ENCODE measurements at regions not wholly inside any gene's neighbourhood (a gene's known extent, or its start where the extent isn't known, plus 50 kb on each side); places are given as distances from the start of the nearest gene placed in this dataset.
"Not testable (repeated sequence)": the region's sequence is repeated elsewhere in the genome, so short reads cannot be mapped to it uniquely, and the experiment has no call there.

DNA sequence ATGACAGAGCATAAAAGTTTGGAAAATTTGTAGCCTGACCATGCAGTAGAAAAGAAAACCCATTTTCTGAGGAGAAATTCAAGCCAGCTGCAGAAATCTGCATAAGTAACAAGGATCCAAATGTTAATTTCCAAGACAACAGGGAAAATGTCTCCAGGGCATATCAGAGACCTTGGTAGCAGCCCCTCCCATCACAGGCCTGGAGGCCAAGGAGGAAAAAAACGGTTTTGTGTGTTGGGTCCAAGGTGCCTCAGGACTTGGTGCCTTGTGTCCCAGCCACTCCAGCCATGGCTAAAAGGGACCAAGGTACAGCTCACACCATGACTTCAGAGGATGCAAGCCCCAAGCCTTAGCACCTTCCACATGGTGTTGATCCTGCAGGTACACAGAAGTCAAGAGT, 324.4 kb downstream of the ETAA1 start:
- intact Hi-C loops (cut with DNase I): no loop called here
- DNase-seq (ENCODE audit: low spot score): no peak

GRCh38 chr2:67724261-67724660, 327.1 kb downstream of the ETAA1 start:
- no peak for DNase-seq (ENCODE audit: low spot score)
- intact Hi-C loops (cut with DNase I): no loop called here

DNA sequence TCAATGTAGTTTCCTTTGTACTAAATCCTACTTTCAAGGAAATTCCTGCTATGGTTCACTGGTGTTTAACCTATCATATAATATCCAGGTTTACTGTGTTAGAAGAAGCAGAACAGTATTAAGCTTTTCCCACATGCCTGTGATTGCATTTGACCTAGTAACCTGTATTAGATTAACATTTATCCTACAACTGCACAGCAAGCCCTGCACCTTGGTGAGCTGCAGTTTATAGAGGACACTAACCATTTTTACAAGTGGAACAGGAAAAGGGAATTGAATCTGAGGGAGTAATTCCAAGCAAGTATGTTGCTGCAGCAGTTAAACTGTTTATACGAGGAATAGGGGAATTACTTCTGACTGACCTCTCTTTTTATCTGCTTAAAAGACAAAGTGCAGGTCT, 328.6 kb downstream of the ETAA1 start:
- DNase-seq (ENCODE audit: low spot score): no peak
- intact Hi-C loops (cut with DNase I): no loop called here

GRCh38 chr2:67726416-67726815, 329.3 kb downstream of the ETAA1 start:
- intact Hi-C loops (cut with DNase I): no loop called here
- DNase-seq (ENCODE audit: low spot score): no peak

GRCh38 chr2:67727131-67727530, 330.0 kb downstream of the ETAA1 start:
- intact Hi-C loops (cut with DNase I): no loop called here
- no peak for DNase-seq (ENCODE audit: low spot score)

DNA sequence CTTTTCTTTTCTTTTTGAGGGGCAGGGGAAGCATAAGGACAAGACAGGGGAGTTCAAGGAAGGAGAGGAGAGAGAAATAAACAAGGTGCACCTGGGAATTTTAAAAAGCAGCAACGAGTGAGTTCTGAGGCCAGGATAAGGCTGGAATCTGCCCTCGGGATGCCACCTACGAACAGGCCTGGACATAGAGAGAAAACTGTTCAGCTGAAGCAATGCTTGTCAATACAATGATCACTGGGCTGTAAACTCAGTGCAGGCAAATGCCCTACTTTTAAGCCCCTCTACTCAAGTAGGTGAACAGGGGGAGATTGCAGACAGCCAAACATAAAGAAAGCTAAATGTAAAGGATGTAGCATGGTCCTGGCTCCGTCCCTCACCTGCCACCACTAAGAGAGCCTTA, 330.5 kb downstream of the ETAA1 start:
- DNase-seq (ENCODE audit: low spot score): no peak
- intact Hi-C loops (cut with DNase I): no loop called here

- intact Hi-C loops (cut with DNase I): no loop called here
- DNase-seq (ENCODE audit: low spot score): no peak
These were observed 332.3 kb downstream of the ETAA1 start for GRCh38 chr2:67729474-67729873.

- intact Hi-C loops (cut with DNase I): loop anchor here in 1 of 2 donors (10.0 kb wide), 1 partner anchor 111 kb away; no protein-coding TSS in a partner anchor
- no peak for DNase-seq (ENCODE audit: low spot score)
These were observed 329.3 kb downstream of the C1D start for GRCh38 chr2:67733517-67733916.

DNA sequence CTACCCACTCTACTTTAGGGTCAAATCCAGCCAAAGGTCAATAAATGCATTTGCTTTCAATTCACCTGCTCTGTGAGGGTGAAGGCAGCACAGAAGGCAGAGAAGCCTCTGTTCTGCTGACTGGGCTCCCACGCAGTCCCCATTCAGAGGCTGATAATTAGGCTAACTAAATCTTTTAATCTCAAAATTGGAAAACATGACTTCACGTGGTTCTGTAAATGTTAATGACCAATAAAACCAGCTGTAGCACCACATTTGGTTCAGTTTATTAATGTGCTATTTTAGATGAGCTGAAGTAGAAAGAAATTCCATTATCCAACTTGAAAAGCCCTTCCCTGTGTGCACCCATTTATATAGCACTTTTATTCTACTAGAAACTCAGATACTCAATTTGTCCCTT, 310.6 kb downstream of the C1D start:
- DNase-seq (ENCODE audit: low spot score): no peak
- intact Hi-C loops (cut with DNase I): no loop called here

DNA sequence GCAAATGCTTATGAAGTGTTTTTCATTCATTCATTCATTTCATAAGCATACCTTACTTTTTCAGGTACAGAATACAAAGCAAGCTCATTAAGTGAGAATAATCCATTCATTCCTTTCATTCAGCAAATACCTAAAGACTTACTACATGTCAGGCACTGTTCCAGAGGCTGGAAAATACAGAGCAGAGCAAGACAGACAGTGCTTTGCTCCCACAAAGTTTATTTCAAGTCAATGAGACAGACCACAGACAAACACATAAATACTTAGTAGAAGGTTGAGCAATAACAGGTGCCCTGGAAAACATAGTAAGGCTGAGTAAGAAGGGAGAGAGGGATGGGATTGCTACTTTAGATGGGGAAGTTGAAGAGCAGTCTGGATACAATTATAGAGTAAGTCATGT, 309.8 kb downstream of the C1D start:
- intact Hi-C loops (cut with DNase I): no loop called here
- no peak for DNase-seq (ENCODE audit: low spot score)

GRCh38 chr2:67755156-67755882, 307.5 kb downstream of the C1D start:
- no peak for DNase-seq (ENCODE audit: low spot score)
- intact Hi-C loops (cut with DNase I): no loop called here

DNA sequence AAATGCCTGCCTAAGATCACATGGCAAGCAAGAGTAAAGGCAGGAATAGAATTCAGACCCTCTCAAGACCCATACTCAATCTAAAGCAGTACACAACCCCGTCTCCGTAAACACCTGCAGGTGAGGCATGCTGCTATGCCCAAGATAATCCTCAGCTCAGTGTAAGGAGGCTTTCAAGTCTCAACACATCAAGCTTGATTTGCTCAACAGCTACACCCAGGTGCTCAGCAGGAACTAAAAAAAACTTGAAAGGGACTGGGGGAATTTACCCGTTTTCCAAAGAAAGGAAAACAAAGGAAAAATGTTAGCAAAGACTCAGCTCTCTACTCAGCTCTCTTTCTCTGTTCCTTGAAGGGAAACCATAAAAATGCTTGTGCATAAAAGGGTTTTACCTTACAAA, 301.8 kb downstream of the C1D start:
- intact Hi-C loops (cut with DNase I): no loop called here
- no peak for DNase-seq (ENCODE audit: low spot score)

DNA sequence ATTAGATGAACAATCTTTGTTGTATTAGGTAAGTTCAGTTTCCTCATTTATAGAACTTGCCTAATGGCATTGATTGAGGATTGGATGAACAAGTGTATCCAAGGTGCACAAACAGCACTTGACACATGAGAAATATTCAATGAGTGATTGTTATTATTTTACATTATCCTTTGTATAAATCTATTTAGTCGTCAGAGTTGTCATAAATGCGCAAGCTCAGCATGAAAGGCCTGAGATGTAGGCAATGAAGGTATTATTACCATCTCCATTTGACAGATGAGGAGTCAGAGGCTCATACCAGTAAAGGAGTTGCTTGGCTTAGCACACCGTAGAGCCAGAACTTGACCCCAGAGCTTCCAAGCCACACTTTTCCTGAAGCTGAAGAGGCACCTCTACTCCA, 291.4 kb downstream of the C1D start:
- DNase-seq (ENCODE audit: low spot score): no peak
- intact Hi-C loops (cut with DNase I): no loop called here

GRCh38 chr2:67772216-67773170, 290.3 kb downstream of the C1D start:
- intact Hi-C loops (cut with DNase I): no loop called here
- no peak for DNase-seq (ENCODE audit: low spot score)

DNA sequence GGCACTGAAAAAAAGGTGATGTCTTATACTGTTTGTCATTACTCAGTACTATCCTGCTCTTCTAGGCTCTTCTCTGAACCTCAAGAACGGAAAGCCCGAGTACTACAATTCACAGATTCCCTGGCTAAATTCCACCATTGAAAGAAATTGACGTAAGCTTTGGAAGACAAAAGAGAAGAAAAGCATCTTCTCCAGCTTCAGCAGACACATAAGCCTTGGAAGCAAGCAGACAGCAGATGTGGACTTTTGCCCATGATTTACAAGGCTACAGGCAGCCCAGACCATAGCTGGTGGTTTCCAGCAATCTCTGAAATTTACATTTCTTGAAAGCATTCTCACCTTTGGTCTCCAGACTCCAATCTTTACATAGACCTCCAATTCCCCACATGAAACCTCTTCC, 289.0 kb downstream of the C1D start:
- intact Hi-C loops (cut with DNase I): no loop called here
- no peak for DNase-seq (ENCODE audit: low spot score)

- DNase-seq (ENCODE audit: low spot score): no peak
- intact Hi-C loops (cut with DNase I): no loop called here
These were observed 286.5 kb downstream of the C1D start for GRCh38 chr2:67776276-67776675.

DNA sequence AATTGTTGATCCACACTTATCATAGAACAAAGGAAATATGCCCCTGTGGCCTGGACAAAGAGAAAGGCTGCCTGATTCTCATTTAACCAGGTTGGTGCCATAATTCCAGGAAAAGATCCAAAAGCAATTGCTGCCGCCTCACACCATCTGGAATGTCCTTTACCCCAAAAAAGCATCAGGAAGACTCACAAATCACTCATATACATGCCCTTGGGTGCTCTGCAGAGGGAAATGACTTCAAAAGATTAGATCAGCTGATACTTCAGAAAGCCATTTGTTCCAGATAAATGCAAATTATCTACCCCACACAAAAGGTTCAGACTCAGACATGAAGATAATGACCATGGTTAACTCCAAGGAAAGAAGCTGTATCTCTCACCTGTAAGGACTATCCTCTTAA, 285.8 kb downstream of the C1D start:
- intact Hi-C loops (cut with DNase I): no loop called here
- DNase-seq (ENCODE audit: low spot score): no peak

GRCh38 chr2:67777836-67778429, 284.9 kb downstream of the C1D start:
- DNase-seq (ENCODE audit: low spot score): no peak
- intact Hi-C loops (cut with DNase I): no loop called here

GRCh38 chr2:67780841-67781240, 282.0 kb downstream of the C1D start:
- intact Hi-C loops (cut with DNase I); DNase-seq (ENCODE audit: low spot score): not testable (repeated sequence)

- DNase-seq (ENCODE audit: low spot score): no peak
- intact Hi-C loops (cut with DNase I): no loop called here
These were observed 280.4 kb downstream of the C1D start for GRCh38 chr2:67782443-67782842.

All from posterior vena cava (tissue), 2 donors.